Thyroid gland (tissue), 4 donors: ENCODE measurements at regions not wholly inside any gene's neighbourhood (a gene's known extent, or its start where the extent isn't known, plus 50 kb on each side); places are given as distances from the start of the nearest gene placed in this dataset.
"Not testable (repeated sequence)": the region's sequence is repeated elsewhere in the genome, so short reads cannot be mapped to it uniquely, and the experiment has no call there.

ENCODE experiments used
- POLR2A ChIP-seq, 2 donors: fragments of 450-650 bp; IDR thresholded peaks; one replicate each; pipeline ENCODE4 v1.6.1; 2017; ENCODE audit warnings: antibody characterized with exemption in 2 of 2, mild to moderate bottlenecking in 2 of 2, moderate library complexity in 1 of 2
- TF ChIP-seq, protein P1 (sequence below), 6 experiments: fragments of 200-600 bp in 3 of 6; fragments of 450-650 bp in 3 of 6; sonication (generic) in 3 of 6; IDR thresholded peaks; one replicate each; pipeline ENCODE4 v1.5.1; 2016 to 2019; ENCODE audit warnings: antibody characterized with exemption in 6 of 6, mild to moderate bottlenecking in 2 of 6, inconsistent platforms in 1 of 6, moderate library complexity in 1 of 6

DNA sequence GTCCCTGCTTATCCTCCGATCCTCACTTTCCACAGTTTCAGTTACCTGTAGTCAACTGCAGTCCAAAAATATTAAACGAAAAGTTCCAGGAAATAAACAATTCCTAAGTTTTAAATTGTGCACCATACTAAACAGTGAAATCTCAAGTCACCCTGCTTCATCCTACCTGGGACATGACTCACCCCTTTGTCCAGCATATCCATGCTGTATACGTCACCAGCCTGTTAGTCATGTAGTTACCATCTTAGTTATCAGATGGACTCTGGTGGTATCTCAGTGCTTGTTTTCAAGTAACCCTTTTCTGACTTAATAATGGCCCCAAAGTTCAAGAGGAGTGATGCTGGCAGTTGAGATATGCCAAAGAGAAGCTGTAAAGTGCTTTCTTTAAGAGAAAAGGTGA is 50.3 kb upstream of the NAPEPLD start:
- TF ChIP-seq, protein P1, sequence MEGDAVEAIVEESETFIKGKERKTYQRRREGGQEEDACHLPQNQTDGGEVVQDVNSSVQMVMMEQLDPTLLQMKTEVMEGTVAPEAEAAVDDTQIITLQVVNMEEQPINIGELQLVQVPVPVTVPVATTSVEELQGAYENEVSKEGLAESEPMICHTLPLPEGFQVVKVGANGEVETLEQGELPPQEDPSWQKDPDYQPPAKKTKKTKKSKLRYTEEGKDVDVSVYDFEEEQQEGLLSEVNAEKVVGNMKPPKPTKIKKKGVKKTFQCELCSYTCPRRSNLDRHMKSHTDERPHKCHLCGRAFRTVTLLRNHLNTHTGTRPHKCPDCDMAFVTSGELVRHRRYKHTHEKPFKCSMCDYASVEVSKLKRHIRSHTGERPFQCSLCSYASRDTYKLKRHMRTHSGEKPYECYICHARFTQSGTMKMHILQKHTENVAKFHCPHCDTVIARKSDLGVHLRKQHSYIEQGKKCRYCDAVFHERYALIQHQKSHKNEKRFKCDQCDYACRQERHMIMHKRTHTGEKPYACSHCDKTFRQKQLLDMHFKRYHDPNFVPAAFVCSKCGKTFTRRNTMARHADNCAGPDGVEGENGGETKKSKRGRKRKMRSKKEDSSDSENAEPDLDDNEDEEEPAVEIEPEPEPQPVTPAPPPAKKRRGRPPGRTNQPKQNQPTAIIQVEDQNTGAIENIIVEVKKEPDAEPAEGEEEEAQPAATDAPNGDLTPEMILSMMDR (IDR thresholded peaks at IDR 0.05): not testable (repeated sequence)
- not testable (repeated sequence) for TF ChIP-seq POLR2A (IDR thresholded peaks at IDR 0.05)
